Mesothelial cell of epicardium (in vitro differentiated cells): ENCODE measurements at regions not wholly inside any gene's neighbourhood (a gene's known extent, or its start where the extent isn't known, plus 50 kb on each side); places are given as distances from the start of the nearest gene placed in this dataset.
"Not testable (repeated sequence)": the region's sequence is repeated elsewhere in the genome, so short reads cannot be mapped to it uniquely, and the experiment has no call there.

Source experiments
- DNase-seq, 2 experiments: peaks; one replicate each; pipeline ENCODE4 v3.0.0; 2021; ENCODE audit warnings: low spot score in 2 of 2; ENCODE audit not compliant: unreplicated experiment in 2 of 2
- H3K27ac Mint-ChIP-seq: 2 replicates; pipeline ENCODE4 v1.8.0; 2021; ENCODE audit warnings: mixed read lengths
- H3K27me3 Mint-ChIP-seq: 2 replicates; pipeline ENCODE4 v1.8.0; 2021; ENCODE audit warnings: low read depth, mixed read lengths
- H3K36me3 Mint-ChIP-seq: 2 replicates; pipeline ENCODE4 v1.8.0; 2021; ENCODE audit warnings: mixed read lengths
- H3K4me1 Mint-ChIP-seq: 2 replicates; pipeline ENCODE4 v1.8.0; 2021; ENCODE audit warnings: mixed read lengths
- H3K4me3 Mint-ChIP-seq: 2 replicates; pipeline ENCODE4 v1.8.0; 2021; ENCODE audit warnings: mild to moderate bottlenecking, moderate library complexity, mixed read lengths
- H3K9me3 Mint-ChIP-seq: 2 replicates; pipeline ENCODE4 v1.8.0; 2021; ENCODE audit warnings: mixed read lengths
- CTCF ChIP-seq: fragments of 200-600 bp; sonication (generic); IDR thresholded peaks from one replicate; pipeline ENCODE4 v1.5.0; 2021; ENCODE audit warnings: antibody characterized with exemption; ENCODE audit not compliant: unreplicated experiment

- DNase-seq, H3K27me3 Mint-ChIP-seq, H3K4me1 Mint-ChIP-seq, H3K27ac Mint-ChIP-seq, H3K9me3 Mint-ChIP-seq, H3K4me3 Mint-ChIP-seq: not testable (repeated sequence)
- H3K36me3 Mint-ChIP-seq, result peaks cover 26% of the 10 kb centered on the region
These were observed 137.2 kb upstream of the C1QTNF3 start for GRCh38 chr5:34180225-34180624.

- not testable (repeated sequence) for DNase-seq, H3K4me1 Mint-ChIP-seq, H3K4me3 Mint-ChIP-seq, H3K9me3 Mint-ChIP-seq, H3K27ac Mint-ChIP-seq, H3K27me3 Mint-ChIP-seq
- peaks cover 20% of the 10 kb centered on the region for H3K36me3 Mint-ChIP-seq
These were observed 138.1 kb upstream of the C1QTNF3 start for GRCh38 chr5:34180940-34181614.

GRCh38 chr5:34185005-34185404 lies 142.0 kb upstream of the C1QTNF3 start:
- H3K4me3 Mint-ChIP-seq, H3K27me3 Mint-ChIP-seq, H3K4me1 Mint-ChIP-seq, DNase-seq, H3K27ac Mint-ChIP-seq, H3K9me3 Mint-ChIP-seq: not testable (repeated sequence)
- peaks cover 23% of the 10 kb centered on the region for H3K36me3 Mint-ChIP-seq

- H3K4me1 Mint-ChIP-seq, H3K9me3 Mint-ChIP-seq, H3K4me3 Mint-ChIP-seq, DNase-seq, H3K27ac Mint-ChIP-seq, H3K27me3 Mint-ChIP-seq: not testable (repeated sequence)
- peaks cover 22% of the 10 kb centered on the region for H3K36me3 Mint-ChIP-seq
These were observed 142.6 kb upstream of the C1QTNF3 start for GRCh38 chr5:34185572-34185971.

- not testable (repeated sequence) for H3K9me3 Mint-ChIP-seq, H3K27ac Mint-ChIP-seq, DNase-seq, H3K4me3 Mint-ChIP-seq, H3K27me3 Mint-ChIP-seq, H3K4me1 Mint-ChIP-seq
- peaks cover 23% of the 10 kb centered on the region for H3K36me3 Mint-ChIP-seq
These were observed 143.1 kb upstream of the C1QTNF3 start for GRCh38 chr5:34186108-34186507.

- not testable (repeated sequence) for H3K9me3 Mint-ChIP-seq, H3K27ac Mint-ChIP-seq, H3K27me3 Mint-ChIP-seq, H3K4me3 Mint-ChIP-seq, H3K4me1 Mint-ChIP-seq, DNase-seq
- H3K36me3 Mint-ChIP-seq, result peaks cover 27% of the 10 kb centered on the region
These were observed 143.9 kb upstream of the C1QTNF3 start for GRCh38 chr5:34186865-34187264.

- H3K4me1 Mint-ChIP-seq, H3K27me3 Mint-ChIP-seq, DNase-seq, H3K4me3 Mint-ChIP-seq, H3K9me3 Mint-ChIP-seq, H3K27ac Mint-ChIP-seq: not testable (repeated sequence)
- peaks cover 27% of the 10 kb centered on the region for H3K36me3 Mint-ChIP-seq
These were observed 144.4 kb upstream of the C1QTNF3 start for GRCh38 chr5:34187441-34187840.

- not testable (repeated sequence) for H3K27ac Mint-ChIP-seq, H3K4me1 Mint-ChIP-seq, H3K4me3 Mint-ChIP-seq, H3K9me3 Mint-ChIP-seq, H3K27me3 Mint-ChIP-seq
- TF ChIP-seq CTCF, result peak; percentile 35
- peaks cover 31% of the 10 kb centered on the region for H3K36me3 Mint-ChIP-seq
- DNase-seq, result peak in 1 of 2 experiments; percentile 41
These were observed 145.2 kb upstream of the C1QTNF3 start for GRCh38 chr5:34188001-34188822.

GRCh38 chr5:34189246-34189645 lies 146.2 kb upstream of the C1QTNF3 start:
- DNase-seq, H3K27me3 Mint-ChIP-seq, H3K4me3 Mint-ChIP-seq, H3K9me3 Mint-ChIP-seq, H3K27ac Mint-ChIP-seq: not testable (repeated sequence)
- peaks cover 34% of the 10 kb centered on the region for H3K36me3 Mint-ChIP-seq
- peaks cover 11% of the 10 kb centered on the region for H3K4me1 Mint-ChIP-seq

GRCh38 chr5:34189752-34190411 lies 146.9 kb upstream of the C1QTNF3 start:
- not testable (repeated sequence) for H3K9me3 Mint-ChIP-seq, H3K4me3 Mint-ChIP-seq, H3K27ac Mint-ChIP-seq, H3K27me3 Mint-ChIP-seq
- peak in 1 of 2 experiments; percentile 29 for DNase-seq
- Mint-ChIP-seq H3K36me3 (peaks cover 34% of the 10 kb centered on the region), H3K4me1 (peaks cover 11% of the 10 kb centered on the region)

GRCh38 chr5:34190466-34190865 lies 147.5 kb upstream of the C1QTNF3 start:
- DNase-seq, result peak in 1 of 2 experiments; percentile 35
- not testable (repeated sequence) for H3K9me3 Mint-ChIP-seq, H3K27ac Mint-ChIP-seq, H3K27me3 Mint-ChIP-seq, H3K4me3 Mint-ChIP-seq
- Mint-ChIP-seq H3K4me1 (peaks cover 11% of the 10 kb centered on the region), H3K36me3 (peaks cover 34% of the 10 kb centered on the region)

- Mint-ChIP-seq H3K36me3 (peaks cover 33% of the 10 kb centered on the region), H3K4me1 (peaks cover 11% of the 10 kb centered on the region)
- DNase-seq, result peak; percentile 30 to 70
- not testable (repeated sequence) for H3K27ac Mint-ChIP-seq, H3K4me3 Mint-ChIP-seq, H3K27me3 Mint-ChIP-seq, H3K9me3 Mint-ChIP-seq
These were observed 148.3 kb upstream of the C1QTNF3 start for GRCh38 chr5:34191279-34191744.
